ENCODE measurements at regions not wholly inside any gene's neighbourhood (a gene's known extent, or its start where the extent isn't known, plus 50 kb on each side); places are given as distances from the start of the nearest gene placed in this dataset.

GRCh38 chr14:71190770-71191374, 283.6 kb downstream of the PCNX1 start:
- TF ChIP-seq, protein P1, sequence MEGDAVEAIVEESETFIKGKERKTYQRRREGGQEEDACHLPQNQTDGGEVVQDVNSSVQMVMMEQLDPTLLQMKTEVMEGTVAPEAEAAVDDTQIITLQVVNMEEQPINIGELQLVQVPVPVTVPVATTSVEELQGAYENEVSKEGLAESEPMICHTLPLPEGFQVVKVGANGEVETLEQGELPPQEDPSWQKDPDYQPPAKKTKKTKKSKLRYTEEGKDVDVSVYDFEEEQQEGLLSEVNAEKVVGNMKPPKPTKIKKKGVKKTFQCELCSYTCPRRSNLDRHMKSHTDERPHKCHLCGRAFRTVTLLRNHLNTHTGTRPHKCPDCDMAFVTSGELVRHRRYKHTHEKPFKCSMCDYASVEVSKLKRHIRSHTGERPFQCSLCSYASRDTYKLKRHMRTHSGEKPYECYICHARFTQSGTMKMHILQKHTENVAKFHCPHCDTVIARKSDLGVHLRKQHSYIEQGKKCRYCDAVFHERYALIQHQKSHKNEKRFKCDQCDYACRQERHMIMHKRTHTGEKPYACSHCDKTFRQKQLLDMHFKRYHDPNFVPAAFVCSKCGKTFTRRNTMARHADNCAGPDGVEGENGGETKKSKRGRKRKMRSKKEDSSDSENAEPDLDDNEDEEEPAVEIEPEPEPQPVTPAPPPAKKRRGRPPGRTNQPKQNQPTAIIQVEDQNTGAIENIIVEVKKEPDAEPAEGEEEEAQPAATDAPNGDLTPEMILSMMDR (IDR thresholded peaks at IDR 0.05; ENCODE audit: poor library complexity, severe bottlenecking) = no peak
- no peak for TF ChIP-seq EZH2 (IDR thresholded peaks at IDR 0.05; ENCODE audit: borderline replicate concordance, insufficient read depth, low read length, poor library complexity, severe bottlenecking)
- TF ChIP-seq, protein P2, sequence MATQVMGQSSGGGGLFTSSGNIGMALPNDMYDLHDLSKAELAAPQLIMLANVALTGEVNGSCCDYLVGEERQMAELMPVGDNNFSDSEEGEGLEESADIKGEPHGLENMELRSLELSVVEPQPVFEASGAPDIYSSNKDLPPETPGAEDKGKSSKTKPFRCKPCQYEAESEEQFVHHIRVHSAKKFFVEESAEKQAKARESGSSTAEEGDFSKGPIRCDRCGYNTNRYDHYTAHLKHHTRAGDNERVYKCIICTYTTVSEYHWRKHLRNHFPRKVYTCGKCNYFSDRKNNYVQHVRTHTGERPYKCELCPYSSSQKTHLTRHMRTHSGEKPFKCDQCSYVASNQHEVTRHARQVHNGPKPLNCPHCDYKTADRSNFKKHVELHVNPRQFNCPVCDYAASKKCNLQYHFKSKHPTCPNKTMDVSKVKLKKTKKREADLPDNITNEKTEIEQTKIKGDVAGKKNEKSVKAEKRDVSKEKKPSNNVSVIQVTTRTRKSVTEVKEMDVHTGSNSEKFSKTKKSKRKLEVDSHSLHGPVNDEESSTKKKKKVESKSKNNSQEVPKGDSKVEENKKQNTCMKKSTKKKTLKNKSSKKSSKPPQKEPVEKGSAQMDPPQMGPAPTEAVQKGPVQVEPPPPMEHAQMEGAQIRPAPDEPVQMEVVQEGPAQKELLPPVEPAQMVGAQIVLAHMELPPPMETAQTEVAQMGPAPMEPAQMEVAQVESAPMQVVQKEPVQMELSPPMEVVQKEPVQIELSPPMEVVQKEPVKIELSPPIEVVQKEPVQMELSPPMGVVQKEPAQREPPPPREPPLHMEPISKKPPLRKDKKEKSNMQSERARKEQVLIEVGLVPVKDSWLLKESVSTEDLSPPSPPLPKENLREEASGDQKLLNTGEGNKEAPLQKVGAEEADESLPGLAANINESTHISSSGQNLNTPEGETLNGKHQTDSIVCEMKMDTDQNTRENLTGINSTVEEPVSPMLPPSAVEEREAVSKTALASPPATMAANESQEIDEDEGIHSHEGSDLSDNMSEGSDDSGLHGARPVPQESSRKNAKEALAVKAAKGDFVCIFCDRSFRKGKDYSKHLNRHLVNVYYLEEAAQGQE (IDR thresholded peaks at IDR 0.05; ENCODE audit: borderline replicate concordance) = no peak
- TF ChIP-seq EP300 (conservative IDR thresholded peaks at IDR 0.05; ENCODE audit: poor library complexity, severe bottlenecking) = no peak
- TF ChIP-seq MXI1 (conservative IDR thresholded peaks at IDR 0.05; ENCODE audit: poor library complexity, severe bottlenecking) = no peak
- no peak for TF ChIP-seq POLR2AphosphoS5 (IDR thresholded peaks at IDR 0.05)
- no peak for TF ChIP-seq SMC3 (conservative IDR thresholded peaks at IDR 0.05; ENCODE audit: poor library complexity)
